ENCODE measurements at regions not wholly inside any gene's neighbourhood (a gene's known extent, or its start where the extent isn't known, plus 50 kb on each side); places are given as distances from the start of the nearest gene placed in this dataset.

GRCh38 chr5:4182144-4182543 lies 586.5 kb downstream of the IRX1 start:
- TF ChIP-seq JUN (IDR thresholded peaks at IDR 0.05; ENCODE audit: borderline replicate concordance, insufficient read depth, insufficient read length, low read depth): no peak
- TF ChIP-seq CTCF (IDR thresholded peaks at IDR 0.05; ENCODE audit: extremely low read depth in 1 of 2, insufficient read depth in 1 of 2, low read depth in 1 of 2, low read length in 2 of 2): no peak
- TF ChIP-seq POLR2AphosphoS5 (IDR thresholded peaks at IDR 0.05; ENCODE audit: insufficient read depth, low read depth, low read length): no peak
- TF ChIP-seq EZH2 (IDR thresholded peaks at IDR 0.05; ENCODE audit: borderline replicate concordance, low read depth, low read length, severe bottlenecking): no peak
- TF ChIP-seq, protein P1, sequence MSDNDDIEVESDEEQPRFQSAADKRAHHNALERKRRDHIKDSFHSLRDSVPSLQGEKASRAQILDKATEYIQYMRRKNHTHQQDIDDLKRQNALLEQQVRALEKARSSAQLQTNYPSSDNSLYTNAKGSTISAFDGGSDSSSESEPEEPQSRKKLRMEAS (IDR thresholded peaks at IDR 0.05; ENCODE audit: insufficient read depth, insufficient read length): no peak
- TF ChIP-seq FOS (IDR thresholded peaks at IDR 0.05; ENCODE audit: borderline replicate concordance, insufficient read depth, low read length): no peak
- no peak for TF ChIP-seq POLR2A (IDR thresholded peaks at IDR 0.05; ENCODE audit: low read depth, low read length)
